HTR-8/SVneo (cell line): ENCODE measurements at regions not wholly inside any gene's neighbourhood (a gene's known extent, or its start where the extent isn't known, plus 50 kb on each side); places are given as distances from the start of the nearest gene placed in this dataset.
"Not testable (repeated sequence)": the region's sequence is repeated elsewhere in the genome, so short reads cannot be mapped to it uniquely, and the experiment has no call there.

Experiments used
- DNase-seq: peaks from one replicate; pipeline ENCODE4 v3.0.0; 2011; ENCODE audit warnings: low spot score, mixed read lengths; ENCODE audit not compliant: insufficient read length
- FAIRE-seq: peaks from 2 replicates; lab custom pipeline; 2011; peaks lifted over from hg19 to GRCh38; lab: Jason Lieb, UNC

- FAIRE-seq (no peak), DNase-seq (no peak)
Observed at GRCh38 chr5:115439639-115440038, 104.9 kb downstream of the FEM1C start.

DNA sequence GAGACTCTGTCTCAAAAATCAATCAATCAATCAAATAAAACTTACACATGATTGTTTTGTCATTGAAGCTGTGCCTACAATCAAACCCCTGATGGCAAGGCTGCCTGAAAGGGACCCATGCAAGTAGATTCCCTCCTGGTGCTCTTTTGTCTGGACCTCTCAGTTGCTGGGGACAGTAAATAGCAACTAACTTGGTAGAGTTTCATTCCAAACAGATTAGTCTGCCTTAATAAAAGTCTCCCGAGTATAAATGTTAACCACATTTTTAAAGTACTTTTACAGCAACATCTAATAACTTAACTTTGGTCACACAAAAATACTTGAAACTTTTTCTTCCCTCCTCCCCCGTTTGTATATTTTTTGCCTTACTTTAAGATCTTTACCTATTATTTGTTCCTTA is 105.5 kb downstream of the FEM1C start:
- FAIRE-seq (no peak), DNase-seq (no peak)

- FAIRE-seq (no peak), DNase-seq (no peak)
Observed at GRCh38 chr5:115435778-115436712, 108.5 kb downstream of the FEM1C start.

DNA sequence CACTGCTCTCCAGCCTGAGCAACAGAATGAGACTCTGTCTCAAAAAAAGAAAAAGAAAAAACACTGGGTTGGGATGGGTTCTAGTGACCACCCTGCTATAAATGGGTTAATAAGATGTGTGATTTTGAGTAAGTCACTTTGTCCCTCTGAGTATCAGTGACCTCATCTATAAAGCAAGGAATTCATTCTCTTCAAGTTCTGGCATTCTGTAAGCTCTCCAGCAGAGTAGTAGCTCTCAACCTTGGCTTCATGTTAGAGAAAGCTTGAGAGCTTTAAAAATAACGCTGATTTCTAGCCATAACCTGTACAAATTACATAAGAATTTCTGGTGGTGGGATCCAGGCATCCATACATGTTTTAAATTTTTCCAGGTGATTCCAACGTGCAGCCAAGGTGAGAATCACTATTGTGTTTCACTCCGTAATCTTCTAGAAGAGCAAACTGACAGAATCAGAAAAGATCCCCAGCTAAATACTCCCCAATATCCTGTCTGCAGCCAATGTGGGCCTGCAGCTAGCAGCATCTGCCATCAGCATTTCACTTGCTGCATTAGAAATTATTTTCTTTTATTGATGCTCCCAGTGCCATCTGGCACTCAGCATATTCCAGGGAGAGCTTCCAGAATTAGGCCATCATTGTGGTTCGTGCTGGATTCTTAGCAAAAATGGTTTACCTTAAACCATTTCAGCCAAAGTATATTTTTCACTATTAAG is 109.4 kb downstream of the FEM1C start:
- FAIRE-seq: no peak

DNA sequence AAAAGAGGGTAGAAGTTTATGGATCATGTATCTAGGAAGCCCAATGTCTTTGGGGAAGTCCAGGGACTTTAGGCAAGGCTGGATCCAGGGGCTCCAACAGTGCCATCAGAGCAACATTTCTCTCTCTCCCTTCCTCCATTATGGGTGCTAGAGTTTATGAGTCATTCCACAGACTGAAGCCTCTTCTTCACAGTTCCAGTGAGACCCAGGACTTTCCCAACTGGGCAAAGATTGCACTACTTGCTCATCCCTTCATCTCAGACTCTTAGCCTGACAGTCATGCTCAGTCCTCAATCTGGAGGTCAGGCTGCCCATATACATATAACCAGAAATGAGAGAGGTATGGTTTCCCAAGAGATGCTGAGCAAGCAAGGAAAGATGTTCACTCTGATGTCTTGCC is 110.7 kb downstream of the FEM1C start:
- DNase-seq (no peak), FAIRE-seq (no peak)

More for the DNA sequence above, 109.4 kb downstream of the FEM1C start:
- DNase-seq: no peak

DNA sequence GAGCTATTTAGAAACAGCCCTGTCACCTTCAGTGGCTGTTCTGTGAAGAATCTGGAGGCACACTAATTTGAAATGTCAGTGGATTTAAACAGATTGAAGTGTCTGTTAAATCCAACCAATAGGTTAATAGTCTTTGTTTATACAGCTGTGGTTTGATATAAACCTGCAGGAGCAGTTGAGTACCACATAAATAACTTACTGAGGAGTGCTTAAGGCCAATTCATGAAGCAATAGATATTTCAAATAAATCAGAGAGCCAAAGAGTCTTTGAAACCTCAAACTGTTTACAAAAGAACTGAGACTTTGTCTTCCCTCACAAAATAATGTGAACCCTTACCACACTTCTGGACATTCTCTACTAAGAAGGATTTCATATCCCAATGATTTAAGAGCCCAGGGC is 111.9 kb downstream of the FEM1C start:
- no peak for DNase-seq
- no peak for FAIRE-seq

- no peak for DNase-seq
- FAIRE-seq: no peak
Observed at GRCh38 chr5:115431116-115431515, 113.5 kb downstream of the FEM1C start.

GRCh38 chr5:115430374-115430773 is 114.2 kb downstream of the FEM1C start:
- FAIRE-seq: no peak
- DNase-seq: no peak

GRCh38 chr5:115429345-115429940 is 115.1 kb downstream of the FEM1C start:
- no peak for DNase-seq
- no peak for FAIRE-seq

DNA sequence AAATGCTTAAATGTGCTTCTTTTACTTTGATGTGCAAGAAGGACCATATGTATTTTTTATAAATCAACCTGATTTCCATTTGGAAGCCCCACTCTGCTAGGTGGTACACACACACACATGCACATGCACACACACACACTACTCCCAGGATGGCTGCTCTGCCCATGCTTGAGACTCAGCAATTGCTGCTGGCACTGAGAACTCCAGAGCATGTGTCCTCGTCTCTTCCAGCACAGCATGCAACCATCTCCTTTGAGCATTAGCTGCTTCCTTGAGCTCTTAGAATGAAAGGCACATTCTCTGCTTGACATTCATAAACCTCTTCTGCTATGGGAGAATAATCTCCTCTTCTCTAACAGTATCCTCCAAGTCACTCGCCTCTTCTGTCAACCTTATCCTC is 115.9 kb downstream of the FEM1C start:
- DNase-seq (no peak), FAIRE-seq (no peak)

- no peak for DNase-seq
- FAIRE-seq: no peak
Observed at GRCh38 chr5:115428248-115428647, 116.3 kb downstream of the FEM1C start.

DNA sequence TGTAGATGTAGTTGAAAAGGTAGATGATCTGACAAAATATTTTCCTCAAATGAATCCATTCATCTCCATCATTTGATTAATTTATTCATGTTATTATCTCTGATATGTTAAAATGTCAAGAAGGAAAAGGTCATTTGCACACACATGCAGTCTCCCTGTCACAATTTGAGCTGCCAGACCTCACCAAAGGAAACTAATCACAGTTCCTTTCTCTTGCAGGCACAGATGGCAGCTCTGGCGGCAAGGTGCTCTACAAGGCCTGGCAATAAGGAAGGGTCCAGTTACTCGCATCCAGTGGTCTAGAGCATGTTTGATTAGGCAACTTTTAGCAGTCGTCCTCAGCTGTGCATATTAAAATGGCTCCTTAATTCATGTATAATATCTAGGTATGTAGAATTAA is 120.1 kb downstream of the FEM1C start:
- no peak for DNase-seq
- FAIRE-seq: no peak

DNA sequence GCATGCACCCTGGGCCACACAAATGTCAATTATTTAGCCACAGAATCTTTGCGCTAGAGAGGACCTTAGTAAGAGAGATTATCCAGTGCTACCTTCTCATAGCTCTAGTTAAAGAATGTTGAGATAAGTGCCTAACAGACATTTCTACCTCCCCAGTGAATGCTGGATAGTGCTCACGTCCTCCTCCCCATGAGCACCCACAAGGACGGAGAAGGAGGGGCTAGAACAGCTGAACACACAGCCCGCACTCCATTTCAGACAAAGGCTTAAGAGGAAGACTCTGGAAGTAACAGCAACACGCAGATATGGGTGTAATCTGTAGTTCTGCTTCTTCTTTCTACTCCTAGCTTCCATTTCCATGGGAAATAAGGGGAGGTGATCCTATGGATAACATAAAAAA is 120.5 kb downstream of the FEM1C start:
- FAIRE-seq (no peak), DNase-seq (no peak)

- no peak for FAIRE-seq
Observed at GRCh38 chr5:115423541-115423940, 121.0 kb downstream of the FEM1C start.

DNA sequence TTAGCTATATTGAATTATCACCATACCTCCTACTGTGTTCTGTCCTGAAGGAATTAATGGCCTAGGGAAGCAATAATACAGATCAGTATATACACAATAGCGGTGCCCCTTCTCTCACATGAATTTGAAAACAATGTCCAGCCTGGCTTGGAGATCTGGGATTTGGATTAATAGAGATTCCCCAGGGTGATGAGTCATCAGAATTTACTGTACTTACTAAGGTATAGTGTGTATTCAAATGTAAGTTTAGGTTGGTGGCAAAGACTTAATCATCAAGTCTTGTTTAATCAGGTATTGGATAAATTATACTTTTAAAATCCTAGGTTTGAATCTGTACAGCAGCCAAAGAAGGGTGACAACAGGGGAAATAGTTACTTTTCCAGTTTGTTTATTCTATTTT is 121.5 kb downstream of the FEM1C start:
- DNase-seq (no peak), FAIRE-seq (no peak)

More at GRCh38 chr5:115423541-115423940, 121.0 kb downstream of the FEM1C start:
- DNase-seq: no peak

DNA sequence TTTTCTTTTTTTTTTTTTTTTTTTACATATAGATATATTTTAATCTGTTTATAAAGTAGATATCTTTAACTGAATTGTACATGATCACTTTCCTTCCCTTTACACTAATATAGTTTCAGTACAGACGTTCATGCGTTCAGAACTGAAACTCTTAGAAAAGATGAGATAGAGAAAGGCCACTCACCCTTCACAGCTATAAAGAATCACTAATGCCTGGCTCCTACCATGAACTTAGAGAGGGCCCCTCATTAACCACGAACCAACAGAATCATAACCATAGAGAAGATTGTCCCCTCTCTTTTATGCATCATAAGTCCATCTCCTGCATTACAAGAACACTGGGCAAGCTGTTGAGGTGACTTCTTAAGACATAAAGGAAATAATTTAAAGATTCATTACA is 123.8 kb downstream of the FEM1C start:
- DNase-seq, FAIRE-seq: not testable (repeated sequence)

DNA sequence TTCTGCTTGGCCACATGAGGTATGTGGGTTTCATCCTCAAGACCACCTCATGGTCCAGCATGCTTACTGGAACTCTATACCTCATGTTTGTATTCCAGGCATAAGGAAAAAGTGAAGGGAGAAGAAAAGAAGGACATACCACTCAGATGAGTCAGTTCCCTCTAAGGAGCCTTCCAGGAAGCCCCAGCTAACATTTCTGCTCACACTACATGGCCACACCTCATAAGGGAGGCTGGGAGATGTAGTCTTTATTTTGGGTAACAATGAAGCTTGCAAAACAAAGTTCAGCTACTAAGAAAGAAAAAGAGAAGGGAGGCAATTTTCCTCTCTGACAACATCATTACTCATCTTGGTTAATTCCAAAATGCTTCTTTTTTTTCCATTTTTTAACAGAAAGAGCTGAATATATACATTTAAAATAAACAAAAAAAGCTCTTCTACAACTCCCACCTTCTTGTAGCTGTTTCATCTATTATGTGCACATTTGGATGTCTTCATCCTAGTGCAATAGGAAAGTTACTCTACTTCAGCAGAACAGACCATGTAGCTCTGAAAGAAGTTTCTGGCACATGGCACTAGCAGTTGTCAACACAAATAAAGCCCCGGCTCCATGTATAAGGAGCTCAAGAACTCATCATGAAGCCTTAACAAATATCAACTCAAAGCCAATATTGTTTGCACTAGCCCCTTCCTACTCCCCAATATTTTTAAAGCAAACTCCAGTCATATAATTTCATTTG is 123.6 kb upstream of the CCDC112 start:
- peak; percentile 61 for DNase-seq
- no peak for FAIRE-seq

DNA sequence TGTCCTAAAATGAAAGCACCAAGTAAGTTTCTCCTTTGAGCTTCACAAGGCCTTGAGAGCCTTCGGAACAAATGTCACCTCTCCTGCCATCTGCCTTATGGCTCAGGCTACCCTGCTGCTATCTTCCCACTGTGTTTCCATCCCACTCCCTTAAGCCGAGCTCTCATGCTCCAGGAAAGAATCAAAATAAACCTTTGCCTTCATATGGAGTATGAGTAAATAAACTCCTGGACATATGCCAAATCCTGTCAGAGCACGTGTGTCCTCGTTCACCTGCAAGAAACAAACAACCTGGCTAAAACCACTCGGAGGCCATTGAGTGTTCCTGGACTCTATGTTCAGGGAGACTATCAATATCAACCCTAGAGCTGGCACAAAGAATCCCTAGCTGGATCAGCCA is 122.3 kb upstream of the CCDC112 start:
- FAIRE-seq (no peak), DNase-seq (no peak)

- FAIRE-seq: no peak
- no peak for DNase-seq
Observed at GRCh38 chr5:115417076-115417475, 120.6 kb upstream of the CCDC112 start.

- DNase-seq: no peak
Observed at GRCh38 chr5:115415143-115415491, 118.7 kb upstream of the CCDC112 start.

More at GRCh38 chr5:115415143-115415491, 118.7 kb upstream of the CCDC112 start:
- FAIRE-seq: no peak
